ENCODE measurements at regions not wholly inside any gene's neighbourhood (a gene's known extent, or its start where the extent isn't known, plus 50 kb on each side); places are given as distances from the start of the nearest gene placed in this dataset.

GRCh38 chr2:17184512-17184911 is 333.7 kb downstream of the RAD51AP2 start:
- TF ChIP-seq SUZ12 (IDR thresholded peaks at IDR 0.05; ENCODE audit: extremely low read depth, insufficient read depth, insufficient read length) (no peak), YY1 (IDR thresholded peaks at IDR 0.05; ENCODE audit: insufficient read depth, insufficient read length) (no peak), ZNF274 (IDR thresholded peaks at IDR 0.05; ENCODE audit: low read depth, low read length) (no peak)

Measured in NT2/D1 (cell line).